ENCODE measurements at regions not wholly inside any gene's neighbourhood (a gene's known extent, or its start where the extent isn't known, plus 50 kb on each side); places are given as distances from the start of the nearest gene placed in this dataset.

GRCh38 chr11:29019960-29020683, 911.9 kb downstream of the METTL15 start:
- no peak overlapping the region for H3K4me3 ChIP-seq
- no peak for DNase-seq
- no peak for ATAC-seq
- no peaks in the 10 kb centered on the region for H3K36me3 ChIP-seq
- WGBS, 2 donors = 63 to 75% methylated on average over 3 of the region's 3 CpGs
- peaks cover 0 to 3% (median 0%) of the 10 kb centered on the region in 11 donors for H3K9me3 ChIP-seq
- H3K27ac ChIP-seq = no peak overlapping the region
- intact Hi-C loops (cut with DNase I) = no loop called here
- H3K27me3 ChIP-seq = no peaks in the 10 kb centered on the region
- no peaks in the 10 kb centered on the region for H3K4me1 ChIP-seq
- TF ChIP-seq CTCF (IDR thresholded peaks at IDR 0.05) = peak in 1 of 9 donors; percentile 17

- Histone ChIP-seq H3K4me3 (no peak overlapping the region), H3K4me1 (no peaks in the 10 kb centered on the region), H3K36me3 (no peaks in the 10 kb centered on the region), H3K27me3 (no peaks in the 10 kb centered on the region), H3K27ac (no peak overlapping the region), H3K9me3 (peaks cover 0 to 3% (median 0%) of the 10 kb centered on the region in 11 donors)
- intact Hi-C loops (cut with DNase I) = no loop called here
- DNase-seq (no peak), ATAC-seq (no peak)
- WGBS, 2 donors = 15 to 17% methylated on average over 2 of the region's 2 CpGs
- no peak for TF ChIP-seq CTCF (IDR thresholded peaks at IDR 0.05)
Observed at GRCh38 chr11:29018631-29019030, 910.4 kb downstream of the METTL15 start.

GRCh38 chr11:29017941-29018340, 909.8 kb downstream of the METTL15 start:
- Histone ChIP-seq H3K27ac (no peak overlapping the region), H3K4me1 (no peaks in the 10 kb centered on the region), H3K9me3 (peaks cover 0 to 3% (median 0%) of the 10 kb centered on the region in 11 donors), H3K36me3 (no peaks in the 10 kb centered on the region), H3K27me3 (no peaks in the 10 kb centered on the region), H3K4me3 (no peak overlapping the region)
- ATAC-seq (no peak), DNase-seq (no peak)
- WGBS, 2 donors = 76 to 80% methylated on average over 2 of the region's 2 CpGs
- intact Hi-C loops (cut with DNase I) = no loop called here
- TF ChIP-seq CTCF (IDR thresholded peaks at IDR 0.05) = no peak

- ATAC-seq (no peak), DNase-seq (no peak)
- no peak for TF ChIP-seq CTCF (IDR thresholded peaks at IDR 0.05)
- WGBS, 2 donors = 10 to 21% methylated on average over 2 of the region's 2 CpGs
- Histone ChIP-seq H3K4me3 (no peak overlapping the region), H3K4me1 (no peaks in the 10 kb centered on the region), H3K9me3 (peaks cover 0 to 3% (median 0%) of the 10 kb centered on the region in 11 donors), H3K27ac (no peak overlapping the region), H3K36me3 (no peaks in the 10 kb centered on the region), H3K27me3 (no peaks in the 10 kb centered on the region)
- intact Hi-C loops (cut with DNase I) = no loop called here
Observed at GRCh38 chr11:29012507-29012906, 904.3 kb downstream of the METTL15 start.
